ENCODE measurements at regions not wholly inside any gene's neighbourhood (a gene's known extent, or its start where the extent isn't known, plus 50 kb on each side); places are given as distances from the start of the nearest gene placed in this dataset.

DNA sequence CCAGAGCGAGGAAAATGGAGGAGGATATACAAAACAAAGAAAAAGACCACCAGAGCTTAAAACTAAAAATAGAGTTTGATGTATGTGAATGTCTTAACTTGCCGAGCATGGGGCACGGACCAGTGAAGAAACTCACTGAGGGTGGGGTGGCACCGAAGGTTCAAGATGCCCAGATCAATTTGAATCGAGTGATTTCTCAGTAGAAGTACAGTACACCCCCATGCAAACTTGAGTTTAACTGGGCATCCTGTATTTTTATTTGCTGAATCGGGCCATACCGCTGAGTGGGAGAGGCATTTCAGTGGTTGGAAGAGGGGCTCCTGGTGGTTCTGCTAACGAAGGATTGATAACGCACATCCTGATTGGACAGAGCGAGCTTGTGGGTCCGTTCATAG is 81.7 kb downstream of the ANKRD60 start:
- TF ChIP-seq POLR2A (IDR thresholded peaks at IDR 0.05; ENCODE audit: low read depth, low read length): no peak
- no peak for TF ChIP-seq POU2F2 (IDR thresholded peaks at IDR 0.05; ENCODE audit: low read depth, low read length)
- TF ChIP-seq POLR2AphosphoS5 (IDR thresholded peaks at IDR 0.05; ENCODE audit: low read depth, low read length): no peak
- no peak for TF ChIP-seq TAF1 (IDR thresholded peaks at IDR 0.05; ENCODE audit: low read depth, low read length)
- TF ChIP-seq SPI1 (IDR thresholded peaks at IDR 0.05; ENCODE audit: low read depth, low read length): no peak

Measured in GM12891 (cell line).